Karpas-422 (cell line): ENCODE measurements at regions not wholly inside any gene's neighbourhood (a gene's known extent, or its start where the extent isn't known, plus 50 kb on each side); places are given as distances from the start of the nearest gene placed in this dataset.

ENCODE experiments used
- DNase-seq: peaks from one replicate; pipeline ENCODE4 v3.0.0-alpha.2; 2015
- H2AFZ ChIP-seq: fragments of 200-600 bp; sonication (generic); 2 replicates; pipeline ENCODE4 v1.6.1; 2014; ENCODE audit warnings: antibody characterized with exemption, low read length, mixed read lengths
- H3K27ac ChIP-seq: fragments of 200-600 bp; sonication (generic); 2 replicates; pipeline ENCODE4 v1.5.1; 2014; ENCODE audit warnings: mild to moderate bottlenecking, low read length, moderate library complexity
- H3K27me3 ChIP-seq: fragments of 200-600 bp; sonication (generic); 2 replicates; pipeline ENCODE4 v1.6.1; 2014; ENCODE audit warnings: low read length, mixed read lengths
- H3K36me3 ChIP-seq: fragments of 200-600 bp; sonication (generic); 2 replicates; pipeline ENCODE4 v1.6.1; 2014; ENCODE audit warnings: low read length, mixed read lengths; ENCODE audit not compliant: insufficient read depth
- H3K4me1 ChIP-seq: fragments of 200-600 bp; sonication (generic); 2 replicates; pipeline ENCODE4 v1.6.1; 2014; ENCODE audit warnings: mild to moderate bottlenecking, low read length, mixed read lengths
- H3K4me2 ChIP-seq: fragments of 200-600 bp; sonication (generic); 2 replicates; pipeline ENCODE4 v1.6.1; 2014; ENCODE audit warnings: low read length, low read depth, mild to moderate bottlenecking; ENCODE audit not compliant: poor library complexity, severe bottlenecking
- H3K4me3 ChIP-seq: fragments of 200-600 bp; sonication (generic); 2 replicates; pipeline ENCODE4 v1.5.1; 2014; ENCODE audit warnings: mild to moderate bottlenecking, antibody characterized with exemption, low read length, mixed read lengths
- H3K79me2 ChIP-seq: fragments of 200-600 bp; sonication (generic); 2 replicates; pipeline ENCODE4 v1.6.1; 2014; ENCODE audit warnings: mild to moderate bottlenecking, low read length, mixed read lengths
- H3K9ac ChIP-seq: fragments of 200-600 bp; sonication (generic); 2 replicates; pipeline ENCODE4 v1.6.0; 2014; ENCODE audit warnings: low read length
- H3K9me2 ChIP-seq: fragments of 200-600 bp; sonication (generic), shearing (Covaris generic); replicated peaks from 2 replicates; pipeline ENCODE4 v1.6.0; 2014; ENCODE audit warnings: mild to moderate bottlenecking, low read length, moderate library complexity; ENCODE audit not compliant: insufficient read depth
- H3K9me3 ChIP-seq: fragments of 300-700, 200-600 bp; sonication (generic); 2 replicates; pipeline ENCODE4 v1.6.1; 2014; ENCODE audit warnings: low read length, mixed read lengths
- H4K20me1 ChIP-seq: fragments of 200-600 bp; sonication (generic); 2 replicates; pipeline ENCODE4 v1.6.1; 2014; ENCODE audit warnings: mild to moderate bottlenecking, antibody characterized with exemption, low read length, low read depth; ENCODE audit not compliant: insufficient read depth

GRCh38 chr5:40021007-40021406, 596.2 kb upstream of the DAB2 start:
- H3K4me3 ChIP-seq: no peak overlapping the region
- DNase-seq: no peak

GRCh38 chr5:40017918-40018317, 593.1 kb upstream of the DAB2 start:
- no peak for DNase-seq
- Histone ChIP-seq H3K4me2 (no peak overlapping the region), H2AFZ (no peak overlapping the region), H3K36me3 (no peaks in the 10 kb centered on the region), H3K79me2 (no peaks in the 10 kb centered on the region), H3K4me1 (no peaks in the 10 kb centered on the region), H4K20me1 (no peaks in the 10 kb centered on the region), H3K27me3 (no peaks in the 10 kb centered on the region), H3K9ac (no peak overlapping the region), H3K4me3 (no peak overlapping the region), H3K9me2 (no peaks in the 10 kb centered on the region), H3K27ac (no peak overlapping the region), H3K9me3 (no peaks in the 10 kb centered on the region)

More at GRCh38 chr5:40021007-40021406, 596.2 kb upstream of the DAB2 start:
- no peaks in the 10 kb centered on the region for H3K4me1 ChIP-seq
- H2AFZ ChIP-seq: no peak overlapping the region
- no peaks in the 10 kb centered on the region for H3K9me3 ChIP-seq
- H3K36me3 ChIP-seq: no peaks in the 10 kb centered on the region
- H4K20me1 ChIP-seq: no peaks in the 10 kb centered on the region
- no peak overlapping the region for H3K27ac ChIP-seq
- H3K9me2 ChIP-seq: no peaks in the 10 kb centered on the region
- no peaks in the 10 kb centered on the region for H3K79me2 ChIP-seq
- H3K4me2 ChIP-seq: no peak overlapping the region
- no peaks in the 10 kb centered on the region for H3K27me3 ChIP-seq
- H3K9ac ChIP-seq: no peak overlapping the region

- H2AFZ ChIP-seq: no peak overlapping the region
- no peaks in the 10 kb centered on the region for H3K27me3 ChIP-seq
Measured at GRCh38 chr5:40017135-40017534, 592.4 kb upstream of the DAB2 start.

DNA sequence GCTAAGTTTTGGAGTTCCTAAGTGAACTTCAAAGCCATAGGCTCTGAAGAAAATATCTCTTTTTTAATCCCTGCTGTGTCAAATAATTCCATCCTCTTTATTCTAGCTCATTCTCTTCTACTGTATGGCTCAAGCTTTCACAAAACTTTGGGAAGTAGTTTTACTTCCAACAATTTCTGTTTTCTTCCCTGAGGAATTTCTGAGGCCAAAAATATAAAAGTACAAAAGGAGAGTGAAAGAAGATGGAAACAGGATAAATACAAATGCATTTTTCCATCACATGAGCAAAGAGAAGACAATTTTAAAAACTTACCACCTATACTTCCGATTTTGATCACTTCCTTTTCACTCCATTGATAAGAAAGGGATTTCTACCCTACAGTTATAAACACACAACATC, 585.7 kb upstream of the DAB2 start:
- H3K4me3 ChIP-seq: no peak overlapping the region
- DNase-seq: no peak
- H3K27ac ChIP-seq: no peak overlapping the region
- H2AFZ ChIP-seq: no peak overlapping the region
- no peak overlapping the region for H3K9ac ChIP-seq
- H3K9me3 ChIP-seq: no peaks in the 10 kb centered on the region
- no peaks in the 10 kb centered on the region for H3K27me3 ChIP-seq
- H4K20me1 ChIP-seq: no peaks in the 10 kb centered on the region
- no peak overlapping the region for H3K4me2 ChIP-seq
- no peaks in the 10 kb centered on the region for H3K4me1 ChIP-seq
- H3K36me3 ChIP-seq: no peaks in the 10 kb centered on the region
- no peaks in the 10 kb centered on the region for H3K79me2 ChIP-seq
- H3K9me2 ChIP-seq: no peaks in the 10 kb centered on the region; the same call in 1 of the 2 replicates

More at GRCh38 chr5:40017135-40017534, 592.4 kb upstream of the DAB2 start:
- no peak overlapping the region for H3K27ac ChIP-seq
- no peak overlapping the region for H3K4me3 ChIP-seq
- no peaks in the 10 kb centered on the region for H3K36me3 ChIP-seq
- no peak for DNase-seq
- no peaks in the 10 kb centered on the region for H3K79me2 ChIP-seq
- H3K9ac ChIP-seq: no peak overlapping the region
- H4K20me1 ChIP-seq: no peaks in the 10 kb centered on the region
- H3K9me2 ChIP-seq: no peaks in the 10 kb centered on the region
- H3K4me2 ChIP-seq: no peak overlapping the region
- H3K9me3 ChIP-seq: no peaks in the 10 kb centered on the region
- H3K4me1 ChIP-seq: no peaks in the 10 kb centered on the region

- Histone ChIP-seq H2AFZ (no peak overlapping the region), H3K9ac (no peak overlapping the region), H3K4me1 (no peaks in the 10 kb centered on the region), H3K36me3 (no peaks in the 10 kb centered on the region), H3K9me3 (no peaks in the 10 kb centered on the region), H3K27ac (no peak overlapping the region), H3K27me3 (no peaks in the 10 kb centered on the region), H3K4me3 (no peak overlapping the region), H3K9me2 (no peaks in the 10 kb centered on the region; the same call in 1 of the 2 replicates), H4K20me1 (no peaks in the 10 kb centered on the region), H3K4me2 (no peak overlapping the region), H3K79me2 (no peaks in the 10 kb centered on the region)
- DNase-seq: no peak
Measured at GRCh38 chr5:40006260-40006659, 581.5 kb upstream of the DAB2 start.

DNA sequence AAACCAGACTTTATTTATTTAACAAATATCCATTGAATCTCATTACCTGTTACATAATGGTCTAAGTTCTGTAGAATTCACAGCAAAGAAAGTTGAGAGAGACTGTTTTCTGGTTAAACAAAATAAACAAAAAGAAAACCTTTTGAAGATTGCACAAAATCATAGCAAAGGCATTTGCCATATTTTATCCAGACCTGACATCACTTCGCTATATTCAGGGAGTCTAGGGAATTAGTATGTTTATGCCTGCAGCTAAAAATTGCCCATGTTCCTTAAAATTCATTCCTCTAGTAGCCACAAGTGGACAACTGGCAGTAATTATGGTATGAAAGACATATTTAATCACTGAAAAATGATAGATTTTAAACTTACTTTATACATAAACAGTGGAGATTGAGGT, 577.0 kb upstream of the DAB2 start:
- H3K27ac ChIP-seq: no peak overlapping the region
- H4K20me1 ChIP-seq: no peaks in the 10 kb centered on the region
- H3K36me3 ChIP-seq: no peaks in the 10 kb centered on the region
- H3K27me3 ChIP-seq: no peaks in the 10 kb centered on the region
- no peak overlapping the region for H3K4me3 ChIP-seq
- no peaks in the 10 kb centered on the region; the same call in 1 of the 2 replicates for H3K9me2 ChIP-seq
- H3K4me1 ChIP-seq: no peaks in the 10 kb centered on the region
- no peak overlapping the region for H3K4me2 ChIP-seq
- H3K9me3 ChIP-seq: no peaks in the 10 kb centered on the region
- H2AFZ ChIP-seq: no peak overlapping the region
- H3K9ac ChIP-seq: no peak overlapping the region
- no peak for DNase-seq
- no peaks in the 10 kb centered on the region for H3K79me2 ChIP-seq

DNA sequence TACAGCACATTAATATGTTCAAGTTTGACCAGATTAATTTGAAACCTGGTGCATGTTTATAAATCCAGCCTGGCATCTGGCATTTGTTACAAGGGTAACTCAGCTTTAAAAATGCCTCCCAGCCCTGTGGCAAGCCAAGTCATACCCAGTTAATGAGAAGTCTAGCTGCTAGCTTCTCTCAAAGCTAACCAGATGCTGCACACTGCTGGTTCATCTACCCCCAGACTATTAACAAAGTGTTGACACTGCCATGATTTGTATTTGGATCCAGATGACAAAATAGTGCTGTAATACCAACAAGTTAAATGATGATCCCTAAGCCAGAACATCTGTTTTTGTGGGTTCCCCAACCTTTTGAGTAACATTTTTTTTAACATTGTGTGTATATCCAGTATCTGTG, 573.7 kb upstream of the DAB2 start:
- no peak for DNase-seq
- H3K4me1 ChIP-seq: no peaks in the 10 kb centered on the region
- H3K27me3 ChIP-seq: no peaks in the 10 kb centered on the region
- H3K9me2 ChIP-seq: no peaks in the 10 kb centered on the region
- H3K9ac ChIP-seq: no peak overlapping the region
- no peaks in the 10 kb centered on the region for H3K36me3 ChIP-seq
- no peaks in the 10 kb centered on the region for H3K79me2 ChIP-seq
- no peak overlapping the region for H3K27ac ChIP-seq
- H3K4me3 ChIP-seq: no peak overlapping the region
- no peak overlapping the region for H2AFZ ChIP-seq
- H3K4me2 ChIP-seq: no peak overlapping the region
- no peaks in the 10 kb centered on the region for H4K20me1 ChIP-seq
- no peaks in the 10 kb centered on the region for H3K9me3 ChIP-seq

DNA sequence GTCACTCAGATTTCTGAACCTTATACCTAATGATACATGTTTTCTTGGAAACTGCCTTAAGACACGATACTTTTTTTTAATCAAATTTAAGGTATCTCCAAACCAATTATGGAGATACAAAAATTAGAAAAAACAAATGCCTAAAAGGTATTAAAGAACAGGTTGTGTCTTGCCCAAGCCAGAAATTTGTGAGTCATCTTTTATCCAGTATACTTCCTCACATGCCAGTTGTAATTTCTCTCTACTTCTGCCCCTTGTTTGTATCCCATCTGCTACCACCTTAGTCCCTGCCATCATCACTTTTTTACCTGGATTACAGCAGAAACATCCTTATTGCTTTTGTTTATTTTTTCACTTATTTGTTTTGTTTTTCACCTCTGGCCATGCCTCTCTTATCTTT, 571.2 kb upstream of the DAB2 start:
- H3K4me2 ChIP-seq: no peak overlapping the region
- H3K36me3 ChIP-seq: no peaks in the 10 kb centered on the region
- H3K9me3 ChIP-seq: no peaks in the 10 kb centered on the region
- H4K20me1 ChIP-seq: no peaks in the 10 kb centered on the region
- H2AFZ ChIP-seq: no peak overlapping the region
- no peak overlapping the region for H3K27ac ChIP-seq
- no peak overlapping the region for H3K9ac ChIP-seq
- H3K79me2 ChIP-seq: no peaks in the 10 kb centered on the region
- H3K4me3 ChIP-seq: no peak overlapping the region
- H3K4me1 ChIP-seq: no peaks in the 10 kb centered on the region
- DNase-seq: no peak
- H3K27me3 ChIP-seq: no peaks in the 10 kb centered on the region
- H3K9me2 ChIP-seq: no peaks in the 10 kb centered on the region

DNA sequence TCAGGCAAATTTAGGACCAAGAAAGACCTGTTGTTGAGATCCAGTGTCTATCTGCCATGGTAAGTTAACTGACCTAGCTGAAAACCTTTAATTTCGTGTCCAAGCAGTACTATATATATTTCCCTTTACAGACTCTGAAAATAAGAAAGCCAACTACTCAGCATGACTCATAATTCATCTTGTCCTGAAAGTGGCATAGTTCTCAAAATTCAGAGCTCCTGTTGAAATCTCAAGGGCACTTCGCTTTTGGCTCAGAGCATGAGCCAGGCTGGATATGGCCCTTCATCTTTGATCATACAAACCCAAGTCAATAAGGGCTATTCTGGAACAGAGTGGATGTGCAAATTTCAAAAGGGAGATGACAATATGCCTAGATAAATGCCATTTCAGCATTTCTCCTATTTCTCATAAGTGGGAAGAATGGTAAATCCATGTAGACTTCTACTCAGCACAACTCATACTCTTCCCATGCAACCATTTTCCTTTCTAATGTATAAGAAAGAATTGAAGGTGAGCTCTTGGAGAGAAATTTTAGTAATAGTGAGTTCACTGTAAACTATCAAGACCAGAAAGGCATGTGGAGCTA, 567.9 kb upstream of the DAB2 start:
- Histone ChIP-seq H3K27ac (no peak overlapping the region), H3K36me3 (no peaks in the 10 kb centered on the region), H3K4me2 (no peak overlapping the region), H3K4me3 (no peak overlapping the region), H3K79me2 (no peaks in the 10 kb centered on the region), H3K4me1 (no peaks in the 10 kb centered on the region), H3K9me2 (no peaks in the 10 kb centered on the region), H3K9ac (no peak overlapping the region), H2AFZ (no peak overlapping the region), H3K9me3 (no peaks in the 10 kb centered on the region), H3K27me3 (no peaks in the 10 kb centered on the region), H4K20me1 (no peaks in the 10 kb centered on the region)
- no peak for DNase-seq
